Heart right ventricle (tissue), 16 donors: ENCODE measurements at regions not wholly inside any gene's neighbourhood (a gene's known extent, or its start where the extent isn't known, plus 50 kb on each side); places are given as distances from the start of the nearest gene placed in this dataset.

Experiments
- ATAC-seq, 8 donors: fragments of 200-7000 bp; cut with Tn5 transposase; one replicate each; pipeline ENCODE4 v1.9.1; 2020; ENCODE audit warnings: mild to moderate bottlenecking in 8 of 8, moderate library complexity in 8 of 8, moderate number of reproducible peaks in 1 of 8
- DNase-seq, 2 donors: peaks; one replicate each; pipeline ENCODE4 v3.0.0-alpha.2; 2020
- H3K27ac ChIP-seq, 10 donors: fragments of 200-600 bp; sonication (generic) in 2 of 10; one replicate each; pipeline versions ENCODE4 v1.5.0 to v1.8.0; 2020 to 2022; ENCODE audit warnings: mild to moderate bottlenecking in 3 of 10
- H3K27me3 ChIP-seq, 7 donors: fragments of 200-600 bp; one replicate each; pipeline ENCODE4 v1.8.0; 2021 to 2022; ENCODE audit warnings: mild to moderate bottlenecking in 2 of 7
- H3K36me3 ChIP-seq, 9 donors: fragments of 200-600 bp; sonication (generic) in 1 of 9; one replicate each; pipeline versions ENCODE4 v1.5.0 to v1.8.0; 2020 to 2022; ENCODE audit warnings: mild to moderate bottlenecking in 2 of 9
- H3K4me1 ChIP-seq, 9 donors: fragments of 200-600 bp; sonication (generic) in 1 of 9; one replicate each; pipeline versions ENCODE4 v1.5.0 to v1.8.0; 2020 to 2022; ENCODE audit warnings: mild to moderate bottlenecking in 4 of 9
- H3K4me3 ChIP-seq, 10 donors: fragments of 200-600 bp; sonication (generic) in 2 of 10; one replicate each; pipeline versions ENCODE4 v1.5.0 to v1.8.0; 2020 to 2022; ENCODE audit warnings: mild to moderate bottlenecking in 7 of 10, moderate library complexity in 2 of 10
- H3K9me3 ChIP-seq, 11 donors: fragments of 200-600 bp in 10 of 11; sonication (generic) in 2 of 11; one replicate each; pipeline versions ENCODE4 v1.5.0 to v1.8.0; 2013 to 2022; ENCODE audit warnings: mild to moderate bottlenecking in 2 of 11, control low read depth in 1 of 11, moderate library complexity in 1 of 11
- WGBS, 2 donors: extraction: QIAGEN DNeasy Blood & Tissue Kit; methylation state at CpG; one replicate each; pipeline ENCODE4 v1.1.7; 2013; ENCODE audit warnings: inconsistent platforms in 1 of 2; 5-methylcytosine and 5-hydroxymethylcytosine counted together
- intact Hi-C, 10 donors: fragments of 100-400 bp; cut with DNase I; formaldehyde crosslinking; loops; one replicate each; pipeline versions ENCODE4 v1.11.1 to v1.14.2; 2022
- TF ChIP-seq, protein P1 (sequence below), 9 donors: fragments of 200-600 bp; sonication (generic) in 2 of 9; IDR thresholded peaks; one replicate each; pipeline versions ENCODE4 v1.5.0 to v1.8.0; 2021 to 2022; ENCODE audit warnings: antibody characterized with exemption in 9 of 9, mild to moderate bottlenecking in 5 of 9, moderate library complexity in 1 of 9
- donor health status: Arrhythmogenic right ventricular cardiomyopathy.
- donor health status: ischemic (EF 13 %, LVEDD 7.1; RV severe dilation, severe dysfunction).
- donor health status: healthy with polysubstance abuse.
- donor health status: DM: no; HTN: yes; CAD: no.
- donor health status: DM: no; HTN: no; CAD: no.
- donor health status: ischemic (EF 25% LVEDD 6.9; RV normal size, moderate dysfunction).
- donor health status: ischemic (EF 25% LVEDD 5.7; RV mildly dilated, moderate dysfunction).
- donor health status: healthy.
- donor health status: DM: yes; HTN: yes; CAD: no.
- donor health status: Ischemic cardiomyopathy.
- donor health status: ischemic (EF 35%, LVEDD 5.7; RV mildly dilated, moderate dysfunction).
- donor health status: nonischemic (EF 11% LVEDD 7.7; RV severe dilation, severe dysfunction).
- donor health status: DM: yes; HTN: yes; CAD: no.
- donor health status: PGD.
- donor health status: ischemic (EF 29% LVEDD 5.4; RV normal size, mild dysfunction).
- donor health status: nonischemic (EF 23%, LVEDD 6.1; RV moderate dilation, normal function).

GRCh38 chr6:163741342-163741741, 326.8 kb downstream of the QKI start:
- WGBS, 2 donors = 94 to 100% methylated on average over 5 of the region's 5 CpGs
- no peak for DNase-seq
- intact Hi-C loops = loop anchor here in 3 of 10 donors (10.0 kb wide), 3 partner anchors 157 to 363 kb away; no protein-coding TSS in a partner anchor
- no peak overlapping the region for H3K27ac ChIP-seq
- no peak overlapping the region for H3K4me3 ChIP-seq
- no peaks in the 10 kb centered on the region for H3K9me3 ChIP-seq
- H3K27me3 ChIP-seq = no peaks in the 10 kb centered on the region
- no peaks in the 10 kb centered on the region for H3K36me3 ChIP-seq
- ATAC-seq = no peak
- H3K4me1 ChIP-seq = peaks cover 8 to 37% (median 16%) of the 10 kb centered on the region in 9 donors
- TF ChIP-seq, protein P1, sequence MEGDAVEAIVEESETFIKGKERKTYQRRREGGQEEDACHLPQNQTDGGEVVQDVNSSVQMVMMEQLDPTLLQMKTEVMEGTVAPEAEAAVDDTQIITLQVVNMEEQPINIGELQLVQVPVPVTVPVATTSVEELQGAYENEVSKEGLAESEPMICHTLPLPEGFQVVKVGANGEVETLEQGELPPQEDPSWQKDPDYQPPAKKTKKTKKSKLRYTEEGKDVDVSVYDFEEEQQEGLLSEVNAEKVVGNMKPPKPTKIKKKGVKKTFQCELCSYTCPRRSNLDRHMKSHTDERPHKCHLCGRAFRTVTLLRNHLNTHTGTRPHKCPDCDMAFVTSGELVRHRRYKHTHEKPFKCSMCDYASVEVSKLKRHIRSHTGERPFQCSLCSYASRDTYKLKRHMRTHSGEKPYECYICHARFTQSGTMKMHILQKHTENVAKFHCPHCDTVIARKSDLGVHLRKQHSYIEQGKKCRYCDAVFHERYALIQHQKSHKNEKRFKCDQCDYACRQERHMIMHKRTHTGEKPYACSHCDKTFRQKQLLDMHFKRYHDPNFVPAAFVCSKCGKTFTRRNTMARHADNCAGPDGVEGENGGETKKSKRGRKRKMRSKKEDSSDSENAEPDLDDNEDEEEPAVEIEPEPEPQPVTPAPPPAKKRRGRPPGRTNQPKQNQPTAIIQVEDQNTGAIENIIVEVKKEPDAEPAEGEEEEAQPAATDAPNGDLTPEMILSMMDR (IDR thresholded peaks at IDR 0.05) = no peak

DNA sequence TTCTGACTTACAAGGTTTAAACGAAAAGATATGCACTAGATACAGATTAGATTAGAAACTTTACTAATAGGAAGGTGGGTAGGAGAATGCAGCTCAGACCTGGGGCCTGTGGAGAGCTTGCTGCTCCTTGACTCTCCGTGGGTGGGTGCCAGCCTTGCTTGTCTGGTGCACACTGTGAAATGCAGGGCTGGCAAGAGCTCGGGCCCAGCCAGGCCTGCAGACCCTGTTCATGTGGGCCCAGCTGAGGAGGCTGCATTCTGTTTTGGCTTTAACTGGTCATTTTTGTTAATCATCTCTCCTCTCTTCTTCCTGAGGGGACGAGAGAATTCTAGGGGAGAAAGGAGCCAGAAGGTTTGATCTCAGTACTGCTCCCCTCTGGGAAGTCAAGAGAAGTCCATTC, 325.4 kb downstream of the QKI start:
- TF ChIP-seq, protein P1 (IDR thresholded peaks at IDR 0.05) = no peak
- no peak overlapping the region for H3K4me3 ChIP-seq
- intact Hi-C loops = loop anchor here in 3 of 10 donors (10.0 kb wide), 4 partner anchors 145 to 365 kb away; no protein-coding TSS in a partner anchor
- H3K36me3 ChIP-seq = no peaks in the 10 kb centered on the region
- DNase-seq (no peak), ATAC-seq (no peak)
- no peaks in the 10 kb centered on the region for H3K27me3 ChIP-seq
- no peak overlapping the region for H3K27ac ChIP-seq
- 53 to 62% methylated on average over 4 of the region's 4 CpGs for WGBS, 2 donors
- H3K4me1 ChIP-seq = peaks cover 0 to 27% (median 8%) of the 10 kb centered on the region in 9 donors
- H3K9me3 ChIP-seq = no peaks in the 10 kb centered on the region

DNA sequence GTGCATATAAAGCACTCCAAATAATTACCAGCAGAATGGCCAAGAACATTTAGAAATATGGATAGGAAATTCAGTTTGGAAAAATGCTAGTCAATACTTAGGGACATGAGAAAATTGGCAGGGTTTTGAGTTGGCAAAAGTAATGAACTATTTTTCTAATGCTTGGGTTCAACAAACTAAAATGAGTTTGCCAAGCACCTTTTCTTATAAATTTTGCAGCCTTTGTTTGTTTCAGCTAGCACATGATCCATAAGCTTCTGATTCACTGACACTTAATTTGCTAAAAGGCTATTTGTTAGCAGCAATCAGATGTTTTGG, 324.8 kb downstream of the QKI start:
- no peaks in the 10 kb centered on the region for H3K27me3 ChIP-seq
- no peak for ATAC-seq
- no peak overlapping the region for H3K4me3 ChIP-seq
- H3K36me3 ChIP-seq = no peaks in the 10 kb centered on the region
- TF ChIP-seq, protein P1 (IDR thresholded peaks at IDR 0.05) = no peak
- intact Hi-C loops = loop anchor here in 1 of 10 donors (10.0 kb wide), 1 partner anchor 145 kb away; no protein-coding TSS in a partner anchor
- peaks cover 0 to 22% (median 7%) of the 10 kb centered on the region in 9 donors for H3K4me1 ChIP-seq
- no peak overlapping the region for H3K27ac ChIP-seq
- H3K9me3 ChIP-seq = no peaks in the 10 kb centered on the region
- DNase-seq = no peak

- Histone ChIP-seq H3K4me3 (no peak overlapping the region), H3K4me1 (peaks cover 0 to 20% (median 7%) of the 10 kb centered on the region in 9 donors), H3K9me3 (no peaks in the 10 kb centered on the region), H3K36me3 (no peaks in the 10 kb centered on the region), H3K27me3 (no peaks in the 10 kb centered on the region), H3K27ac (no peak overlapping the region)
- ATAC-seq = no peak
- intact Hi-C loops = loop anchor here in 1 of 10 donors (10.0 kb wide), 1 partner anchor 144 kb away; no protein-coding TSS in a partner anchor
- WGBS, 2 donors = 89 to 93% methylated on average over 3 of the region's 3 CpGs
- DNase-seq = no peak
- TF ChIP-seq, protein P1 (IDR thresholded peaks at IDR 0.05) = no peak
Measured at GRCh38 chr6:163738725-163739407, 324.3 kb downstream of the QKI start.
